HL-60 (cell line): ENCODE measurements at regions not wholly inside any gene's neighbourhood (a gene's known extent, or its start where the extent isn't known, plus 50 kb on each side); places are given as distances from the start of the nearest gene placed in this dataset.

Experiments used
- DNase-seq, 2 experiments: peaks; one replicate each; pipeline ENCODE4 v3.0.0-alpha.2; 2010 to 2020; ENCODE audit warnings: low read depth in 1 of 2, low spot score in 1 of 2
- H3K27ac ChIP-seq: fragments of 250-450 bp; sonication (Bioruptor Pico); replicated peaks from 2 replicates; pipeline ENCODE4 v1.5.1; 2020; ENCODE audit warnings: mild to moderate bottlenecking, moderate library complexity
- H3K27me3 ChIP-seq: fragments of 250-450 bp; sonication (Bioruptor Pico); 2 replicates; pipeline ENCODE4 v1.5.1; 2021; ENCODE audit warnings: mild to moderate bottlenecking, moderate library complexity; ENCODE audit not compliant: insufficient read depth, poor library complexity, severe bottlenecking
- H3K4me3 ChIP-seq: replicated peaks from 2 replicates; pipeline ENCODE4 v1.5.1; 2011; ENCODE audit warnings: mild to moderate bottlenecking, control low read depth, low read length; ENCODE audit not compliant: insufficient read depth
- GABPA ChIP-seq: IDR thresholded peaks from 2 replicates; pipeline ENCODE4 v1.6.1; 2012; ENCODE audit warnings: low read depth
- POLR2AphosphoS5 ChIP-seq: IDR thresholded peaks from 2 replicates; pipeline ENCODE4 v1.6.1; 2012; ENCODE audit warnings: low read depth
- SPI1 ChIP-seq: IDR thresholded peaks from 2 replicates; pipeline ENCODE4 v1.6.1; 2012; ENCODE audit warnings: low read depth, mild to moderate bottlenecking, borderline replicate concordance
- TF ChIP-seq, protein P1 (sequence below): IDR thresholded peaks from 2 replicates; pipeline ENCODE4 v1.6.1; 2012; ENCODE audit warnings: low read depth; ENCODE audit not compliant: insufficient replicate concordance
- TF ChIP-seq, protein P2 (sequence below): IDR thresholded peaks from one replicate; pipeline ENCODE4 v1.5.1; 2011; ENCODE audit warnings: low read length, control low read depth, inconsistent platforms; ENCODE audit not compliant: insufficient read depth

DNA sequence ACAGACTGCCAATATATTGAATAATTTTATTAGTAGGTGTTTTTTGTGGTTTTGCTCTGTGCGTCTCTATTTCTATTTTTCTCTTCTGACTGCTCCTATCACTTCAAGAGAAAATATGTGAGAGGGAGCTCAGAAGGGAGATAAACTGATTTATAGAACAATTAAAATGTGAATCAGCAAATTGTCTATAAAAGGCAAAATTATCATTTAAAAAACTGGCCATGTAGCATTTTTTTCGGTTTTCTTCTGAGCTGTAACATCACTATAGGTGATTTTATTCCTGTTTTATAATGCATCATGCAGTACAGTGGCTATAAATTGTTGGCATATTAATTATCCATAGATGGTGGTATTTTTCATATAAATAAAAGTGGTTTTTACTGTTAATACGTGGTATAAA is 416.5 kb downstream of the DOK5 start:
- H3K27me3 ChIP-seq: no peaks in the 10 kb centered on the region
- DNase-seq: no peak
- no peak overlapping the region for H3K4me3 ChIP-seq
- no peak overlapping the region for H3K27ac ChIP-seq
- TF ChIP-seq, protein P1, sequence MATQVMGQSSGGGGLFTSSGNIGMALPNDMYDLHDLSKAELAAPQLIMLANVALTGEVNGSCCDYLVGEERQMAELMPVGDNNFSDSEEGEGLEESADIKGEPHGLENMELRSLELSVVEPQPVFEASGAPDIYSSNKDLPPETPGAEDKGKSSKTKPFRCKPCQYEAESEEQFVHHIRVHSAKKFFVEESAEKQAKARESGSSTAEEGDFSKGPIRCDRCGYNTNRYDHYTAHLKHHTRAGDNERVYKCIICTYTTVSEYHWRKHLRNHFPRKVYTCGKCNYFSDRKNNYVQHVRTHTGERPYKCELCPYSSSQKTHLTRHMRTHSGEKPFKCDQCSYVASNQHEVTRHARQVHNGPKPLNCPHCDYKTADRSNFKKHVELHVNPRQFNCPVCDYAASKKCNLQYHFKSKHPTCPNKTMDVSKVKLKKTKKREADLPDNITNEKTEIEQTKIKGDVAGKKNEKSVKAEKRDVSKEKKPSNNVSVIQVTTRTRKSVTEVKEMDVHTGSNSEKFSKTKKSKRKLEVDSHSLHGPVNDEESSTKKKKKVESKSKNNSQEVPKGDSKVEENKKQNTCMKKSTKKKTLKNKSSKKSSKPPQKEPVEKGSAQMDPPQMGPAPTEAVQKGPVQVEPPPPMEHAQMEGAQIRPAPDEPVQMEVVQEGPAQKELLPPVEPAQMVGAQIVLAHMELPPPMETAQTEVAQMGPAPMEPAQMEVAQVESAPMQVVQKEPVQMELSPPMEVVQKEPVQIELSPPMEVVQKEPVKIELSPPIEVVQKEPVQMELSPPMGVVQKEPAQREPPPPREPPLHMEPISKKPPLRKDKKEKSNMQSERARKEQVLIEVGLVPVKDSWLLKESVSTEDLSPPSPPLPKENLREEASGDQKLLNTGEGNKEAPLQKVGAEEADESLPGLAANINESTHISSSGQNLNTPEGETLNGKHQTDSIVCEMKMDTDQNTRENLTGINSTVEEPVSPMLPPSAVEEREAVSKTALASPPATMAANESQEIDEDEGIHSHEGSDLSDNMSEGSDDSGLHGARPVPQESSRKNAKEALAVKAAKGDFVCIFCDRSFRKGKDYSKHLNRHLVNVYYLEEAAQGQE: no peak
- TF ChIP-seq, protein P2, sequence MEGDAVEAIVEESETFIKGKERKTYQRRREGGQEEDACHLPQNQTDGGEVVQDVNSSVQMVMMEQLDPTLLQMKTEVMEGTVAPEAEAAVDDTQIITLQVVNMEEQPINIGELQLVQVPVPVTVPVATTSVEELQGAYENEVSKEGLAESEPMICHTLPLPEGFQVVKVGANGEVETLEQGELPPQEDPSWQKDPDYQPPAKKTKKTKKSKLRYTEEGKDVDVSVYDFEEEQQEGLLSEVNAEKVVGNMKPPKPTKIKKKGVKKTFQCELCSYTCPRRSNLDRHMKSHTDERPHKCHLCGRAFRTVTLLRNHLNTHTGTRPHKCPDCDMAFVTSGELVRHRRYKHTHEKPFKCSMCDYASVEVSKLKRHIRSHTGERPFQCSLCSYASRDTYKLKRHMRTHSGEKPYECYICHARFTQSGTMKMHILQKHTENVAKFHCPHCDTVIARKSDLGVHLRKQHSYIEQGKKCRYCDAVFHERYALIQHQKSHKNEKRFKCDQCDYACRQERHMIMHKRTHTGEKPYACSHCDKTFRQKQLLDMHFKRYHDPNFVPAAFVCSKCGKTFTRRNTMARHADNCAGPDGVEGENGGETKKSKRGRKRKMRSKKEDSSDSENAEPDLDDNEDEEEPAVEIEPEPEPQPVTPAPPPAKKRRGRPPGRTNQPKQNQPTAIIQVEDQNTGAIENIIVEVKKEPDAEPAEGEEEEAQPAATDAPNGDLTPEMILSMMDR: no peak

DNA sequence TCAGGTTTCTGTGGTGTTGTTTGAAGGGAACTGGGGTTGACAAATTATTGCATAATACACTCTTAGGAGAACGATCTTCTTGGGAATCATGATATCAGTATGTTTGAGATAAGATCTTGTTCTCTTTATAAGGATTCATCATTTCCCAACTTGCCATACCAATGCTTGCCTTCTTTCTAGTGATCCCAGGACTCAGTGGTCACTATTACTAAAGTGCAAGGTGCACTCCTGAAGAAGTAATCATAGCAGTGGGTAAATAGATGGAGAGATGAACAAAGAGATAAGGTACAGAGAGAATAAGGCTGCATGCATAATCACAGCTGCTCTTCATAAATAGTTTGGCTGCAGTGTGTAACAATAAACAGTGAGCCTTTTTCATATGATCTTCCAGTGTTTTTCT is 404.0 kb downstream of the DOK5 start:
- no peak for DNase-seq
- Histone ChIP-seq H3K27me3 (no peaks in the 10 kb centered on the region), H3K4me3 (no peak overlapping the region), H3K27ac (no peak overlapping the region)
- no peak for TF ChIP-seq SPI1
- TF ChIP-seq, protein P1: no peak
- TF ChIP-seq GABPA: no peak
- no peak for TF ChIP-seq POLR2AphosphoS5
- TF ChIP-seq, protein P2: no peak

DNA sequence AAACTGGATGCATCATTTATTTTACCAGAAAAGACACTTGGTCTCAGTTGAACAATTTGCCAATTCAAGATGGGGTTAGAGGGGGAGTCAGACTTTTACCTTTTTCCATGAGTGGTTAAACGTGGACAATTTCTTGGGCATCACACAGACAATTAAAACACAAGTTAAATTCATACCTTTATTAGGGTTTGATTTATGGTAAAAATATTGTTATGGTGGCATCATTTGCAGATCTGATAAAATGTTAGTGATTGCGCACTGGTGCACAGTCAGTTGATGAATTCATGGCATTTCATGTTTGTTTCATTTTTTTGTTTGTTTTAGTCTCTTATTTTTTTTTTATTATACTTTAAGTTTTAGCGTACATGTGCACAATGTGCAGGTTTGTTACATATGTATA is 399.9 kb downstream of the DOK5 start:
- Histone ChIP-seq H3K27me3 (no peaks in the 10 kb centered on the region), H3K4me3 (no peak overlapping the region), H3K27ac (no peak overlapping the region)
- TF ChIP-seq, protein P2: no peak
- no peak for TF ChIP-seq SPI1
- no peak for TF ChIP-seq GABPA
- TF ChIP-seq, protein P1: no peak
- no peak for TF ChIP-seq POLR2AphosphoS5
- no peak for DNase-seq
